ENCODE measurements at regions not wholly inside any gene's neighbourhood (a gene's known extent, or its start where the extent isn't known, plus 50 kb on each side); places are given as distances from the start of the nearest gene placed in this dataset.

GRCh38 chr3:139202226-139202958, 141.4 kb upstream of the MRPS22 start (continued):
- TF ChIP-seq POLR2G (IDR thresholded peaks at IDR 0.05; ENCODE audit: low read depth, low read length) (no peak), NKRF (IDR thresholded peaks at IDR 0.05; ENCODE audit: borderline replicate concordance) (peak; percentile 56; the same call in 1 of the 2 replicates), TAF7 (tag; IDR thresholded peaks at IDR 0.05) (no peak), MYBL2 (IDR thresholded peaks at IDR 0.05; ENCODE audit: low read depth) (no peak), MYBL2 (CRISPR knock-in tag; IDR thresholded peaks at IDR 0.05; ENCODE audit: borderline replicate concordance) (no peak), KDM1A (IDR thresholded peaks at IDR 0.05) (no peak), GTF2E2 (tag; IDR thresholded peaks at IDR 0.05) (no peak), EHMT2 (IDR thresholded peaks at IDR 0.05) (no peak), MAX (CRISPR knock-in tag; IDR thresholded peaks at IDR 0.05) (peak; percentile 57; the same call in 1 of the 2 replicates), SMAD4 (CRISPR knock-in tag; conservative IDR thresholded peaks at IDR 0.05) (peak; percentile 42; the same call in 1 of the 2 replicates), SFPQ (IDR thresholded peaks at IDR 0.05; ENCODE audit: low read depth, low read length) (no peak), CGGBP1 (CRISPR knock-in tag; IDR thresholded peaks at IDR 0.05) (no peak), ZNF592 (IDR thresholded peaks at IDR 0.05) (peak; percentile 24; the same call in 1 of the 2 replicates), BRD4 (IDR thresholded peaks at IDR 0.05) (no peak), RAD51 (IDR thresholded peaks at IDR 0.05; ENCODE audit: borderline replicate concordance, low read depth) (peak; percentile 72; the same call in 1 of the 2 replicates), PPARD (CRISPR knock-in tag; IDR thresholded peaks at IDR 0.05) (no peak), BRF1 (IDR thresholded peaks at IDR 0.05; ENCODE audit: borderline replicate concordance, extremely low read depth, insufficient read length) (no peak), CBFB (CRISPR knock-in tag; IDR thresholded peaks at IDR 0.05) (no peak)
